IMR-90 (cell line): ENCODE measurements at regions not wholly inside any gene's neighbourhood (a gene's known extent, or its start where the extent isn't known, plus 50 kb on each side); places are given as distances from the start of the nearest gene placed in this dataset.

ENCODE experiments used
- ATAC-seq: fragments of 200-7000 bp; cut with Tn5 transposase; 2 replicates; pipeline ENCODE4 v1.9.1; 2020; ENCODE audit warnings: low read depth, mild to moderate bottlenecking, moderate library complexity
- BruUV-seq: library from RNA; stranded (reverse); fragments of 400-500 nt; replicated peaks from 2 replicates; lab custom pipeline; 2021; lab: Mats Ljungman, UMichigan
- CTCF ChIA-PET: fragments of 300-600 bp; formaldehyde crosslinking; extraction: SDS; loops from one replicate; lab custom pipeline; 2021; ENCODE audit warnings: antibody characterized with exemption; lab: Yijun Ruan, JAX
- POLR2A ChIA-PET: fragments of 300-600 bp; sonication (Branson Sonifier 250); formaldehyde crosslinking; loops from one replicate; lab custom pipeline; 2022; ENCODE audit warnings: antibody characterized with exemption; ENCODE audit not compliant: unreplicated experiment; lab: Charles Lee
- DNase-seq: peaks from one replicate; pipeline ENCODE4 v3.0.0; 2013
- H2AFZ ChIP-seq: replicated peaks from 2 replicates; pipeline ENCODE3; 2013; ENCODE audit warnings: low read length, mild to moderate bottlenecking; ENCODE audit not compliant: poor library complexity
- H2AK5ac ChIP-seq: 2 replicates; pipeline ENCODE4 v1.6.1; 2013; ENCODE audit warnings: low read depth, low read length, inconsistent platforms
- H2AK9ac ChIP-seq: replicated peaks from 2 replicates; pipeline ENCODE3; 2013; ENCODE audit warnings: mild to moderate bottlenecking, low read depth, low read length, moderate library complexity; ENCODE audit not compliant: poor library complexity
- H2BK120ac ChIP-seq: 2 replicates; pipeline ENCODE4 v1.6.1; 2013; ENCODE audit warnings: low read depth, low read length, inconsistent platforms
- H2BK15ac ChIP-seq: 3 replicates; pipeline ENCODE4 v1.6.1; 2013; ENCODE audit warnings: low read depth, low read length, inconsistent platforms
- H2BK20ac ChIP-seq: 2 replicates; pipeline ENCODE4 v1.6.1; 2013; ENCODE audit warnings: low read depth, mild to moderate bottlenecking, inconsistent platforms, low read length, moderate library complexity
- H2BK5ac ChIP-seq: 2 replicates; pipeline ENCODE4 v1.6.1; 2013; ENCODE audit warnings: mild to moderate bottlenecking, low read depth, low read length, inconsistent platforms; ENCODE audit not compliant: poor library complexity, severe bottlenecking
- H3K14ac ChIP-seq: replicated peaks from 2 replicates; pipeline ENCODE4 v1.6.1; 2013; ENCODE audit warnings: low read depth, low read length, inconsistent platforms
- H3K18ac ChIP-seq: 2 replicates; pipeline ENCODE4 v1.6.1; 2013; ENCODE audit warnings: low read depth, low read length, control low read depth
- H3K23ac ChIP-seq: 2 replicates; pipeline ENCODE4 v1.6.1; 2013; ENCODE audit warnings: low read depth, low read length, inconsistent platforms
- H3K27ac ChIP-seq: 2 replicates; pipeline ENCODE4 v1.5.1; 2013; ENCODE audit warnings: mild to moderate bottlenecking, control low read depth, low read length; ENCODE audit not compliant: insufficient read depth
- H3K27me3 ChIP-seq: 2 replicates; pipeline ENCODE4 v1.6.1; 2013; ENCODE audit warnings: low read length; ENCODE audit not compliant: control insufficient read depth, insufficient read depth
- H3K36me3 ChIP-seq: 2 replicates; pipeline ENCODE4 v1.6.1; 2013; ENCODE audit warnings: low read length, mixed read lengths; ENCODE audit not compliant: control insufficient read depth, insufficient read depth
- H3K4ac ChIP-seq: 2 replicates; pipeline ENCODE4 v1.6.1; 2013; ENCODE audit warnings: low read depth, low read length, inconsistent platforms
- H3K4me1 ChIP-seq: 2 replicates; pipeline ENCODE4 v1.6.1; 2013; ENCODE audit warnings: low read length, mixed read lengths; ENCODE audit not compliant: control insufficient read depth, insufficient read depth
- H3K4me2 ChIP-seq: 2 replicates; pipeline ENCODE4 v1.6.1; 2013; ENCODE audit warnings: low read depth, mild to moderate bottlenecking, control low read depth, low read length, moderate library complexity
- H3K4me3 ChIP-seq: 2 replicates; pipeline ENCODE4 v1.5.1; 2013; ENCODE audit warnings: low read depth, mild to moderate bottlenecking, control low read depth, low read length, moderate library complexity; ENCODE audit not compliant: insufficient read depth
- H3K56ac ChIP-seq: 2 replicates; pipeline ENCODE4 v1.6.1; 2013; ENCODE audit warnings: low read length, inconsistent platforms; ENCODE audit not compliant: insufficient read depth; ENCODE audit errors: extremely low read depth
- H3K79me1 ChIP-seq, 2 experiments: 2 replicates each; pipeline ENCODE4 v1.6.1; 2013; ENCODE audit warnings: low read length in 2 of 2, inconsistent platforms in 1 of 2, low read depth in 1 of 2
- H3K9ac ChIP-seq: 2 replicates; pipeline ENCODE4 v1.6.1; 2013; ENCODE audit warnings: low read depth, low read length, control low read depth
- H3K9me1 ChIP-seq: 2 replicates; pipeline ENCODE4 v1.6.1; 2013; ENCODE audit warnings: low read length, inconsistent platforms; ENCODE audit not compliant: insufficient read depth
- H3K9me3 ChIP-seq: 2 replicates; pipeline ENCODE4 v1.6.1; 2013; ENCODE audit warnings: low read length; ENCODE audit not compliant: control insufficient read depth, insufficient read depth
- H4K20me1 ChIP-seq: 2 replicates; pipeline ENCODE4 v1.6.1; 2013; ENCODE audit warnings: low read length, inconsistent platforms; ENCODE audit not compliant: insufficient read depth
- H4K5ac ChIP-seq: 2 replicates; pipeline ENCODE4 v1.6.1; 2013; ENCODE audit warnings: mild to moderate bottlenecking, low read depth, low read length, control low read depth
- H4K8ac ChIP-seq, 2 experiments: 2 replicates each; pipeline ENCODE4 v1.6.1; 2013; ENCODE audit warnings: low read depth in 2 of 2, low read length in 2 of 2, control low read depth in 1 of 2, inconsistent platforms in 1 of 2
- H4K91ac ChIP-seq: 2 replicates; pipeline ENCODE4 v1.6.1; 2013; ENCODE audit warnings: low read depth, low read length, inconsistent platforms; ENCODE audit not compliant: insufficient read depth
- BHLHE40 ChIP-seq: fragments of 150-350 bp; IDR thresholded peaks from 2 replicates; pipeline ENCODE4 v1.6.1; 2016; ENCODE audit warnings: mild to moderate bottlenecking, low read depth, low read length
- CEBPB ChIP-seq: IDR thresholded peaks from 2 replicates; pipeline ENCODE4 v1.6.1; 2012; ENCODE audit warnings: low read depth, low read length, improper control_type of control experiment
- CHD1 ChIP-seq: IDR thresholded peaks from 2 replicates; pipeline ENCODE4 v1.6.1; 2012; ENCODE audit warnings: low read depth, low read length, improper control_type of control experiment
- FOS ChIP-seq: fragments of 150-350 bp; IDR thresholded peaks from 2 replicates; pipeline ENCODE4 v1.6.1; 2016; ENCODE audit warnings: low read depth, low read length
- MAFK ChIP-seq: IDR thresholded peaks from 2 replicates; pipeline ENCODE4 v1.6.1; 2012; ENCODE audit warnings: low read depth, low read length, improper control_type of control experiment
- MAZ ChIP-seq: IDR thresholded peaks from 2 replicates; pipeline ENCODE4 v1.6.1; 2012; ENCODE audit warnings: low read depth, mild to moderate bottlenecking, low read length, improper control_type of control experiment, moderate library complexity, borderline replicate concordance
- MXI1 ChIP-seq: IDR thresholded peaks from 2 replicates; pipeline ENCODE4 v1.6.1; 2012; ENCODE audit warnings: low read depth, mild to moderate bottlenecking, low read length, moderate library complexity, borderline replicate concordance
- NFE2L2 ChIP-seq: fragments of 150-350 bp; IDR thresholded peaks from 2 replicates; pipeline ENCODE4 v1.6.1; 2016; ENCODE audit warnings: low read depth, mild to moderate bottlenecking, low read length
- POLR2A ChIP-seq: IDR thresholded peaks from 2 replicates; pipeline ENCODE4 v1.6.1; 2012; ENCODE audit warnings: mild to moderate bottlenecking, low read depth, low read length
- RAD21 ChIP-seq: IDR thresholded peaks from 2 replicates; pipeline ENCODE4 v1.6.1; 2012; ENCODE audit warnings: low read length, improper control_type of control experiment
- RCOR1 ChIP-seq: IDR thresholded peaks from 2 replicates; pipeline ENCODE4 v1.6.1; 2012; ENCODE audit warnings: mild to moderate bottlenecking, low read length, improper control_type of control experiment; ENCODE audit not compliant: insufficient replicate concordance
- RFX5 ChIP-seq: IDR thresholded peaks from 2 replicates; pipeline ENCODE4 v1.8.0; 2012; ENCODE audit warnings: low read depth, mild to moderate bottlenecking, low read length, moderate library complexity
- SMC3 ChIP-seq: fragments of 150-350 bp; IDR thresholded peaks from 2 replicates; pipeline ENCODE4 v1.6.1; 2016; ENCODE audit warnings: low read depth, mild to moderate bottlenecking, antibody characterized with exemption, low read length, moderate library complexity
- USF2 ChIP-seq: fragments of 150-350 bp; IDR thresholded peaks from 2 replicates; pipeline ENCODE4 v1.6.1; 2017; ENCODE audit warnings: mild to moderate bottlenecking, antibody characterized with exemption, low read length, low read depth
- WGBS, 2 experiments: methylation state at CpG; one replicate each; pipeline versions ENCODE4 v1.1.5 to v1.1.7; 2013; ENCODE audit warnings: missing lambda C conversion rate in 2 of 2; ENCODE audit not compliant: insufficient read length in 1 of 2; ENCODE audit errors: extremely low coverage in 2 of 2; 5-methylcytosine and 5-hydroxymethylcytosine counted together
- dilution Hi-C: fragments of 300-500 bp; cut with HindIII; formaldehyde crosslinking; loops from one replicate; pipeline ENCODE4 v1.14.3; 2018; ENCODE audit warnings: low sequenced_read_pairs; ENCODE audit not compliant: unreplicated experiment
- in situ Hi-C: fragments of 300-500 bp; cut with MboI; formaldehyde crosslinking; loops from 3 replicates; pipeline ENCODE4 v1.14.3; 2019; ENCODE audit warnings: low sequenced_read_pairs, inconsistent platforms, mixed read lengths
- intact Hi-C: fragments of 100-400 bp; cut with micrococcal nuclease; formaldehyde crosslinking; loops from 2 replicates; pipeline ENCODE4 v1.10.0; 2022
- TF ChIP-seq, protein P1 (sequence below): fragments of 150-350 bp; IDR thresholded peaks from 2 replicates; pipeline ENCODE4 v1.6.1; 2016; ENCODE audit warnings: low read depth, mild to moderate bottlenecking, low read length, moderate library complexity, borderline replicate concordance

DNA sequence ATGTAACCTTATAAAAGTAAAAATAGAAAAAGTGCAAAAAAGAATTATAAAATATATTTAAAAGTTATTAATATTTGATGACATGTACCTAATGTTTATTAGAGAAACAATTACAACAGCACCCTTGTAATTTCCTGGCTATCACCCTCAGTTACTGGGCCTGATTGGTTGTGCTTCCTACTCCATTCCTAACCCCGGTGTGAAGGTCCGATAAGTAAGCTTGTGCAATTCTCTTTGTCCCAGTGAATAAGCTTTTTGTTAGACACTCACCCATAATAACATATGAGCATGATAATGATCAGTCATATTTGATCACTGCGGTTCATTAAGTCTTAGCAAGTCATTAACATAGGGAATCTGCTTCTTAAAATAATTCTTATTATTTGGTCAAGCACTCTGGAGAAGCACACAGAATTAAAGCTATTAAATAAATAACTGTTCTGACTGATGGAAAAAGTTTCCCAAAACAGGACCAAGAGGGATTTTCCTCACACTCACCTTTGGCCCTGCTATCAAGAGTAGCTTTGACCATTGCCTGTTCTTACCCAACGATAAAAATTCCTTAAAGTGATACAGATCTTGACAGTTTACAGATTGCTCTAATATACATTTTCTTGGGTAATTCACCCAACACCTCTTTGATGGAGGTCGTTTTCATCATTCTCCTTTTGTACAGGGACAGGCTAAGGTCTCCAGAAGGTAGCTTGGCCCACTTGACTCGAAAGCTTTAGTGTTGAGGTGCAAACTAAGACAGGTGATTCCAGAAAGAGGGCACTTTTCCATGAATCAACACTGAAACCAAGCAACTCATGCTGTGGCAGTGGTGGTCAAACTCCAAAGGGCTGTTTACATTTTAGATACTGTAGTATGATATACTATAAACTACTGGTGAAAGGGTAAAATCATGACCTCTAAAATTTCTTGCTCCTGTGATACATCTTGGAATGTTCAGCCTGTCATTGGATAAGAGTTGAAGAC lies 543.0 kb upstream of the KCNMB2 start:
- no peak overlapping the region; the same call in 1 of the 2 replicates for H3K4ac ChIP-seq
- no peaks in the 10 kb centered on the region for H4K20me1 ChIP-seq
- intact Hi-C loops, result no loop called here
- H2AK9ac ChIP-seq, result no peak overlapping the region
- H2BK20ac ChIP-seq, result peak overlapping the region; percentile 61; the same call in 1 of the 2 replicates
- no peak overlapping the region for H3K56ac ChIP-seq
- no peaks in the 10 kb centered on the region for H3K9me1 ChIP-seq
- H2BK15ac ChIP-seq, result no peak overlapping the region; the same call in 2 of the 3 replicates
- BruUV-seq, result no TSS peak
- H3K18ac ChIP-seq, result no peak overlapping the region; the same call in 1 of the 2 replicates
- dilution Hi-C loops, result no loop called here
- H3K27me3 ChIP-seq, result no peaks in the 10 kb centered on the region
- no peaks in the 10 kb centered on the region for H3K9me3 ChIP-seq
- H4K91ac ChIP-seq, result no peak overlapping the region
- no peak overlapping the region for H3K4me3 ChIP-seq
- in situ Hi-C loops, result no loop called here
- no peak overlapping the region; the same call in 1 of the 2 replicates for H3K14ac ChIP-seq
- no peaks in the 10 kb centered on the region for H3K79me1 ChIP-seq
- no peak overlapping the region for H2AFZ ChIP-seq
- H3K27ac ChIP-seq, result no peak overlapping the region
- H2BK120ac ChIP-seq, result no peak overlapping the region
- WGBS, 2 experiments, result no CpG with 5 or more reads among the region's 6 CpGs
- DNase-seq, result no peak
- no peaks in the 10 kb centered on the region for H3K36me3 ChIP-seq
- H3K4me1 ChIP-seq, result no peaks in the 10 kb centered on the region
- ChIA-PET POLR2A (interaction anchor here (0.5 kb wide), 1 partner anchor 17 kb away, joined by 4 read pairs; no protein-coding TSS in a partner anchor), CTCF (no interaction called here)
- H3K23ac ChIP-seq, result no peak overlapping the region
- H3K9ac ChIP-seq, result no peak overlapping the region
- H2BK5ac ChIP-seq, result peak overlapping the region; percentile 8
- no peak overlapping the region for H4K5ac ChIP-seq
- no peak; the same call in 1 of the 2 replicates for ATAC-seq
- H4K8ac ChIP-seq, result no peak overlapping the region; a peak in 1 of 4 replicates
- H3K4me2 ChIP-seq, result no peak overlapping the region
- H2AK5ac ChIP-seq, result no peak overlapping the region
- TF ChIP-seq MAZ (no peak), POLR2A (no peak), CEBPB (no peak), MAFK (no peak), BHLHE40 (no peak), SMC3 (no peak), RAD21 (no peak), RFX5 (no peak), MXI1 (no peak), USF2 (no peak), NFE2L2 (no peak), CHD1 (no peak), FOS (no peak), RCOR1 (no peak)
- TF ChIP-seq, protein P1, sequence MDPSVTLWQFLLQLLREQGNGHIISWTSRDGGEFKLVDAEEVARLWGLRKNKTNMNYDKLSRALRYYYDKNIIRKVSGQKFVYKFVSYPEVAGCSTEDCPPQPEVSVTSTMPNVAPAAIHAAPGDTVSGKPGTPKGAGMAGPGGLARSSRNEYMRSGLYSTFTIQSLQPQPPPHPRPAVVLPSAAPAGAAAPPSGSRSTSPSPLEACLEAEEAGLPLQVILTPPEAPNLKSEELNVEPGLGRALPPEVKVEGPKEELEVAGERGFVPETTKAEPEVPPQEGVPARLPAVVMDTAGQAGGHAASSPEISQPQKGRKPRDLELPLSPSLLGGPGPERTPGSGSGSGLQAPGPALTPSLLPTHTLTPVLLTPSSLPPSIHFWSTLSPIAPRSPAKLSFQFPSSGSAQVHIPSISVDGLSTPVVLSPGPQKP, result no peak
